AG04449 (cell line): ENCODE measurements at regions not wholly inside any gene's neighbourhood (a gene's known extent, or its start where the extent isn't known, plus 50 kb on each side); places are given as distances from the start of the nearest gene placed in this dataset.
A peak's percentile ranks its signal among the peaks of the same experiment; 100 is the strongest.

Experiments used
- CTCF ChIA-PET: fragments of 350-600 bp; formaldehyde crosslinking; extraction: SDS; loops from one replicate; lab custom pipeline; 2021; ENCODE audit warnings: antibody characterized with exemption; lab: Yijun Ruan, JAX
- POLR2A ChIA-PET: fragments of 400-600, 350-600 bp; formaldehyde crosslinking; extraction: SDS; loops from one replicate; lab custom pipeline; 2020; ENCODE audit warnings: antibody characterized with exemption, inconsistent platforms; lab: Yijun Ruan, JAX
- DNase-seq: peaks from one replicate; pipeline ENCODE4 v3.0.0-alpha.2; 2010; ENCODE audit warnings: low read depth, low spot score
- H3K4me3 ChIP-seq: 2 replicates; pipeline ENCODE4 v1.5.1; 2011; ENCODE audit warnings: low read depth, mild to moderate bottlenecking, control low read depth, low read length
- CTCF ChIP-seq: IDR thresholded peaks from one replicate; pipeline ENCODE4 v1.5.1; 2011; ENCODE audit warnings: mild to moderate bottlenecking, moderate library complexity, low read length, control low read depth, inconsistent platforms; ENCODE audit not compliant: insufficient read depth; ENCODE audit errors: missing control alignments

DNA sequence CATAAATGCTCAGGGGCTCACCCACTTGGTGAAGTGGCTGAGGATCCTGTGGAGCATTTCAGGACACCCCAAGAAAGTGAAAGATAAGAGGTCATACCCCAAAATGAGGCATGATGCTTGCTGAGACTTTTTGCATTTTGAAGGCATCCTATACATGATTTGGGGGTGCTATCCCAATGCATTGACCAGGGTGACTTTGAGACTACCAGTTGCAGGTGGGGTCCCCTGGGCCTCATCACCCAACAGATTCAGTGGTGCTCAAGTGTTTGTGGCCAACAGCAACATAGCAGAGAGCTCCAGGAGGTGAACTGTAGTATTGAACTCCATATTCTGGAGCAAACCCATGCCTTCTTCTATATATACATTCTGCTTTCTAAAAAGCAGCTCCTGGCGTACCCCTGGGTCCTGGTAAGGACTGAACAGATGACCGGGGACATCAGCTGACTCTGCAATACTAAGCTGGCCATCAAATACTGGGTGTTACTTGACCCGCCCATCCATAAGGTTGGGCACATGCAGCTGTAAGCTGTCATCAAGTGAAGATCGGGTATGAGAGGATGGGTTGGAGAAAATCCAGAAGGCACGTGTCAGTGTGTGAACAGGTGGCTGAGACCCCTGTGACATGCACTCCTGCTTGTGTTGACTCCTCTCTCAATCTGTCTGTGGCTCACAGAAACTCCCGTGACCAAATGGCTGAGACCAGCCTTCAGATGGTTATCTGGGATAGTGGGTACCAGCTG, 143.3 kb downstream of the KLF13 start:
- POLR2A ChIA-PET, result no interaction called here
- CTCF ChIA-PET, result interaction anchor here (1.2 to 10.9 kb wide), 2 partner anchors 20 to 21 kb away, joined by 4 to 167 read pairs; no protein-coding TSS in a partner anchor
- no peak for DNase-seq
- TF ChIP-seq CTCF, result no peak
- H3K4me3 ChIP-seq, result no peak overlapping the region

DNA sequence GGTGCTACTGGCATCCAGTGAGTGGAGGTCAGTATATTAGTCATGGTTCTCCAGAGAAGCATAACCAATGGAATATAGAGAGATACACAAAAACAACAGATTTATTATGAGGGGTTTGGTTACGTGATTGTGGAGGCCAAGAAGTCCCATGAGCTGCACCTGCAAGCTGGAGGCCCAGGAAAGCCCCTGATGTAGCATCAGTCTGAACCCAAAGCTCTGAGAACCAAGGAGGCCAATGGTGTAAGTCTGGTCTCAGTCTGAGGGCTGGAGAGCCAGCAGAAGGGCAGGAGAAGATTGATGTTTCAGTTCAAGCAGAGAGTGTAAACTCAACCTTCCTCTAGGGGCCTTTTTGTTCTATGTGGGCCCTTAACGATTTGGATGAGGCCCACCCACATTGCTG, 144.1 kb downstream of the KLF13 start:
- DNase-seq, result no peak
- ChIA-PET CTCF (interaction anchor here (10.9 kb wide), 1 partner anchor 20 kb away, joined by 167 read pairs; no protein-coding TSS in a partner anchor), POLR2A (interaction anchor here (1.7 kb wide), 1 partner anchor 27 kb away, joined by 6 read pairs; no protein-coding TSS in a partner anchor)
- no peak overlapping the region for H3K4me3 ChIP-seq
- no peak for TF ChIP-seq CTCF

GRCh38 chr15:31471731-31472430, 145.2 kb downstream of the KLF13 start:
- TF ChIP-seq CTCF, result no peak
- ChIA-PET CTCF (interaction anchor here (0.6 to 10.9 kb wide), 10 partner anchors 13 to 342 kb away, joined by 3 to 167 read pairs (median 3); no protein-coding TSS in a partner anchor), POLR2A (interaction anchor here (0.7 to 3.1 kb wide), 5 partner anchors 14 to 146 kb away, joined by 3 to 10 read pairs (median 3); partner anchors contain the start of gene KLF13)
- DNase-seq, result peak; percentile 71
- H3K4me3 ChIP-seq, result no peak overlapping the region

GRCh38 chr15:31472636-31473384, 146.2 kb downstream of the KLF13 start:
- no peak for DNase-seq

More at GRCh38 chr15:31472636-31473384, 146.2 kb downstream of the KLF13 start:
- no peak overlapping the region for H3K4me3 ChIP-seq
- CTCF ChIA-PET, result interaction anchor here (0.9 to 10.9 kb wide), 10 partner anchors 8 to 343 kb away, joined by 3 to 167 read pairs (median 3); no protein-coding TSS in a partner anchor
- POLR2A ChIA-PET, result interaction anchor here (1.0 to 3.1 kb wide), 3 partner anchors 15 to 147 kb away, joined by 3 to 10 read pairs (median 6); partner anchors contain the start of gene KLF13
- no peak for TF ChIP-seq CTCF
